ENCODE measurements at regions not wholly inside any gene's neighbourhood (a gene's known extent, or its start where the extent isn't known, plus 50 kb on each side); places are given as distances from the start of the nearest gene placed in this dataset.

- DNase-seq (ENCODE audit: low read depth): no peak
Observed at GRCh38 chr3:77976079-77976478, 936.2 kb downstream of the ROBO2 start.

DNA sequence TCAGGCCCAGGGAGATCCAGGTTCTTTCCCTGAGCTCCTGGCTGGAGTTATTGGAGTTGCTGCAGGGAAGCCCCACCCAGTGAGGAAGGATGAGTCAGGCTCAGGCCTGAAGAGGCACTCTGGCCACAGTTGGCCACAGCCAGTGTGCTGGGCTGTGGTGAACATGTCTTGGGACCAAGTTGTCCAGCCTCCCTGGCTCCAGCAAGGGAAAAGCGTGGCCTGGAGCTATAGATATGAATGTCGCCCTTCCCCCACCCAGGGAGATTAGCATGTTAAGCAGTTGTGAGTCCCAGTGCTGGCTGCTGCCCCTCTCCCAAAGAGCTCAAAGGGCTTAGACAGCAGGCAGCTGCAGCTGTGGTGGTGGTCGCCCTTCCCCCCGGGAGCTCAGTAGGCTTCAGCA lies 963.2 kb downstream of the ROBO2 start:
- no peak for DNase-seq (ENCODE audit: low read depth)

DNA sequence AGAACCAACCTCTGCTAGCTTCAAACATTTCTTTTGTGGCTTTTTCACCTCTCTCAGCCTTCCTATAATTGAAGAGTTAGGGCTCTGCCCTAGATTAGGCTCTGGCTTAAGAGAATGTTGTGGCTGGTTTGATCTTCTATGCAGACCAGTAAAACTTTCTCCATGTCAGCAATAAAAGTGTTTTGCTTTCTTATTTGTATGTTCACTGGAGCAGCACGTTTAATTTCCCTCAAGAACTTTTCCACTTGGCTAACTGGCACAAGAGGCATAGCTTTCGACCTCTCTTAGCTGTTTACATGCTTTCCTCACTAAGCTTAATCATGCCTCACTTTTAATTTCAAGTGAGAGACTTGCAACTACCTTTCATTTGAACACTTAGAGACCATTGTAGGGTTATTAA lies 964.7 kb downstream of the ROBO2 start:
- no peak for DNase-seq (ENCODE audit: low read depth)

DNA sequence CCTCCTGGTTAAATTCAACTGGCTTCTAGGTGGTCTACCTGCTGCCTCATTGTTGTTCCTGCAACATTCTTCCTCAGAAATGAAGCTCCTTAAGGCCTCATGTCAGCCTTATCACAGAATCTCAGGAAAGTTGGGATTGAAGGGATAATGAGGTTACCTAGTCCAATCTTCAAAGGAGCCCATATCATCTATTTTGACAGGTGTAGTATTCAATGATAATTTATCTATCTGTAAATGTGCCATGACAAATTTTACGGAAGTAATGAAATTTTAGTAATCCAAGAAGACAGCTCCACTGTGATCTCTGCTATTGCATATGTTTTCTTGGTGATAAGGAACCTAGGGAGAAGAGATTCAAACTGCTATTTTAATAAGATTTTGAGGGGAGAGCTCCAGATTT lies 973.8 kb downstream of the ROBO2 start:
- DNase-seq (ENCODE audit: low read depth): no peak

- no peak for DNase-seq (ENCODE audit: low read depth)
Observed at GRCh38 chr3:78015856-78016255, 976.0 kb downstream of the ROBO2 start.

GRCh38 chr3:78021710-78022109 lies 981.8 kb downstream of the ROBO2 start:
- no peak for DNase-seq (ENCODE audit: low read depth)

DNA sequence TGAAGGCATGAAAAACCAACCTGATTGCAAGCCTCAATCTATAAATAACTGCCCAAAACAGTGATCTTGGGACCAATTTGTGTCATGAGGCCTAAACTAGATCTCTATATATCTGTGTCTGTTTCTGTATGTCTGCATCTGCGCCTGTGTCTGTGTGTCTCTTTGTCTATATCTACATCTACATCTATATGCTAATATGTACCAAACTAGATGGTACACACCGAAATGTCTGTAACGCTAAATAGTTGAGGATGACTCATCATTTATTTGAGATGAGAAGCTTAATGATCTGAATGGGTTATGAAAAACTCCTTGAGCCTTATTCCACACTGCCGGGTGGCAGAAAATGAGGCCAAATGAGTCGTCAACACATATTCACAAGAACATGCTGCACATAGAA lies 982.3 kb downstream of the ROBO2 start:
- no peak for DNase-seq (ENCODE audit: low read depth)

GRCh38 chr3:78023257-78023656 lies 983.4 kb downstream of the ROBO2 start:
- DNase-seq (ENCODE audit: low read depth): no peak

DNA sequence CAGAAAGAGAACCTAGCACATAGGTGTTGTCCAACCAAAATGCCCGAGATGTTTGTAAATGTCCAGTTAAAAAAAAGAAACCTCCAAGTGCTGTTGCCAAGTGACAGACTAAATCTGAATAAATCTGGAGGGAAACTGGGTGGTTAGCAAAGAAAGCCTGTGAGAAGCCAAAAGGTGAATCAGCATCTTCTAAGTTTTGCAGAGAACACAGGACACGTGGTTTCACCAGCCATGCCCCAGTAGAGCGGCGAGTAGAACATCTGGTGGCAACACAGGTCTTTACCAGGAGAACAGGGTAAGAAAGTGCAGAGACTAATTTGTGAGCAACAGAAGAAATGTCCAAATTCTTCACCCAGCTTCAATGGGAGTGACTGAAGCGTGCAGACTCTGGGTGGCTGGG lies 986.0 kb downstream of the ROBO2 start:
- DNase-seq (ENCODE audit: low read depth): no peak

- DNase-seq (ENCODE audit: low read depth): peak; percentile 40
Observed at GRCh38 chr3:78026318-78026828, 986.5 kb downstream of the ROBO2 start.

GRCh38 chr3:78029775-78030174 lies 989.9 kb downstream of the ROBO2 start:
- DNase-seq (ENCODE audit: low read depth): no peak

DNA sequence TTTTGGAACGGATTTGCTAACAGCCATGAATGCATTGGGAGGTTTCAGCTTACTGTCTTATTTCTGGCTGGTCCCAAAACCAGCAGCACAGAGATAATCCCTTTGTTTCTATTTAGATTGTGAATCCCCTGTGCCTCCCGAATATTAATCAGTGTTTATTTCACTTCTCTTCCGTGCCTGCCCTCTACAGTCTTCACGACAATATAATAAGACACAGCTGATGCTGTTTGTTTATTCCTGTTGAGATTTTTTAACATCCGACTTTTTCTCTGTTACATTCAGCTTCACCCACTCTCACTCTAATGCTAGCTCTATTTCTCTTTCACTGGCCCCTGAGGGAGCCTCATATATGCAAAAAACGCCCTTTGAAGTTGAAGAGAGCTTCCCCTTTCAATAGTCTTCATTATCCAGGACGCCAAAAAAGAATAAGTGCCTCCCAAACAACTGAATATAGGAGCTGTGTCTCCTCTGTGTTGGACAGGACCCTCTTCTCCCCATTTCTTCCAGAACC lies 995.3 kb downstream of the ROBO2 start:
- peak; percentile 68 for DNase-seq (ENCODE audit: low read depth)

DNA sequence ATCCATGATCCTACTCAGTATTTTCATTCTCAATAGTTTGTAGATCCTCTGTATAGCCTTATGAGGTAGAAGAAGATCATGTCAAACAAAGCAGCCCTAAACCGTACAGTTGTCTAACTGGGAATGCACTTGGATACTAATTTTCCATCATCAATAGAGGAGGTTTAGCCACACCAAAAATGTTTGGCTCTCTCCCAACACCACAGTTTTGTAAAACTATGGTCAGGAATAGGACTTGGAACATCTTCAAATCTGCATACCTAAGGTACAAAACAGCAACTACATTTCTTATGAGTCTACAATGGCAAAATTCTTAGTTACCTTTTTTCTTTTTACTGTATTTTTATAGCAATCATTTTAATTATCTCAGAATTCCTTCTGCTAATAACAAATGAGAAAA lies 1001.6 kb downstream of the ROBO2 start:
- DNase-seq (ENCODE audit: low read depth): no peak

- DNase-seq (ENCODE audit: low read depth): no peak
Observed at GRCh38 chr3:78046566-78046965, 1006.7 kb downstream of the ROBO2 start.

DNA sequence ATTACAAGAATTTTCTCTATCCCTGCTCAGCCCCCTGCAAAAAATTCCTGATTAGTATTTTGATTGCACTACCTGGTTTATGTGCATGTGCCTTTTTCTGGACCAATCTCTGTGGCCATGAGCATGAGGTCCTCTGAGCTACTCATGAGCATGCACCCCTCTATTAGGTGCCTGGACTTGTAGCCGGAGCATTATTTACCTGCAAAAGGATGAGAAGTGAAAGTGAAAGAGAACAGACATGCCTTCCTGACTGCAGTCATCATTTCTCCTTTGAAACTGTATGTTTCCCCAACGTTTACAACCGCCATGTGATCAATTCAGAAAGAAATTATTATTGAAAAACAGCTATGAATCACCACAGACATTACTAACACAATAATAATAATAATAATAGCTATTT lies 1008.8 kb downstream of the ROBO2 start:
- DNase-seq (ENCODE audit: low read depth): no peak

GRCh38 chr3:78049521-78049920 lies 1009.6 kb downstream of the ROBO2 start:
- DNase-seq (ENCODE audit: low read depth): no peak

- no peak for DNase-seq (ENCODE audit: low read depth)
Observed at GRCh38 chr3:78050276-78051065, 1010.6 kb downstream of the ROBO2 start.

- no peak for DNase-seq (ENCODE audit: low read depth)
Observed at GRCh38 chr3:78052746-78053145, 1012.8 kb downstream of the ROBO2 start.

DNA sequence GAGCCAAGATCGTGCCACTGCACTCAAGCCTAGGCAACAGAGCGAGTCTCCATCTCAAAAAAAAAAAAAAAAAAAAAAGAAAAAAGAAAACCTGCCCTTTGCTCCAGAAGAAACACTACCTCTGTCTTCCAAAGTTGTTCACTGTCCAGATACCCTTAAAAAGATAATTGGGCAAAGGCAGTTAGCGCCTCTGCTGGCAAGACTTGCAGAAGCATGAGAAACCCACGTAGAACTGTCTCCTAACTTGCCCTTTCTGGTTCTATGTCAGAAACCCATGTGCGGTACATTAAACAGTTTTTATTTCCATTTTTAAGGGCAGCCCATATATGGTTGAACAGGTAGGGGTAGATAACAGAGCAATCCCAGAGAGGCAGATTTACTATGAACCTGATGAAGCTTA lies 1026.4 kb downstream of the ROBO2 start:
- DNase-seq (ENCODE audit: low read depth): no peak

DNA sequence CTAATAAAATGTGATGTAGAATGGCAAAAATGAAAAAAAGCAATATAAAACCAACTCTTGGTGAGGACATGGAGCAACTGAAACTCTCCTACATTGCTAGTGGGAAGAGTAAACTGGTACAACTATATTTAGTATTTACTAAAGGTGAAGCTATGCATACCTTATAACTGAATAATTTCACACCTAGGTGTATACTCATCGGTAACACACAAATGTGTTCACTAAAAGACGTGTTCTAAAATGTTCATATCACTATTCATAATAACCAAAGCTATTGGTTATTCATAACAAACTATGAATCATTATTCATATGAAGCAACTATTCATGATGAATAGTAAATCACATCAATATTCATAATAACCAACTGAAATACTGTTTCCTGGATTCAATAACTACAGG lies 1030.3 kb downstream of the ROBO2 start:
- DNase-seq (ENCODE audit: low read depth): no peak

DNA sequence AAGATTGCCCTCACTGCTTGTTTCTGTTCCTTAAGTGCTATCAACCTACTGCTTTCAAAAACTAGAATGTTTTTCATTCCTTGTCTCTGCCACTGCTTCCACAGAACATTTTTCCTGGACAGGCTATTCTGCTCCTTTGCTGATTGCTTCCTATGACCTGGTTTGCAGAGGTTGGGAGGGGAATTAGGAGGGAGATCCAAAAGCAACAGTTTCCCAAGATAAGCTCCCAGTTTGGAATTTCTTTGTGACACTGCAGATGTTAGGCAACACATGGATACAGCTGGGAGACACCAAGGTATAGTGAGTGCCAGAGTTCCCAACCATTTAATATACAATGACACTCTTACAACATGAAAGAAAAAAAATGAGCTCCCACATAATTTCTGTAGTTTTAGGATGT lies 1036.5 kb downstream of the ROBO2 start:
- no peak for DNase-seq (ENCODE audit: low read depth)

- no peak for DNase-seq (ENCODE audit: low read depth)
Observed at GRCh38 chr3:78077178-78077577, 1037.3 kb downstream of the ROBO2 start.

DNA sequence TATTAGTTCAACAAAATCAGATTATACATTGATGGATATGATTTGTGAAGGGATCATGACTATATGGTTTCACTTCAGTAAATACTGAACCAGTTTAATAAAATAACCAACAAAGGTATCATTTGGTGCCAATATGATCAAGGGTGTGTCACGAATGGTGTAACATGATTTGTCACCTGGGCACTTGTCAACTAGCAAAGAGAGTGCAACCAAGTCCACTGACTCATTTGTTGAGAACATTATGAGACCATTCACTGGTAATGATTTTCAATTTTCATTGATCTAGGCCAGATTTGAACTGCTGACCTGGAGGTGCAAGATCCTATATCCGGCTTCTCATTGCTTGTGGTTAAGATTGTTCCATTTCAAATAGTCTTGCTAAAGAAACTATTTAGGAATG lies 1037.9 kb downstream of the ROBO2 start:
- no peak for DNase-seq (ENCODE audit: low read depth)

DNA sequence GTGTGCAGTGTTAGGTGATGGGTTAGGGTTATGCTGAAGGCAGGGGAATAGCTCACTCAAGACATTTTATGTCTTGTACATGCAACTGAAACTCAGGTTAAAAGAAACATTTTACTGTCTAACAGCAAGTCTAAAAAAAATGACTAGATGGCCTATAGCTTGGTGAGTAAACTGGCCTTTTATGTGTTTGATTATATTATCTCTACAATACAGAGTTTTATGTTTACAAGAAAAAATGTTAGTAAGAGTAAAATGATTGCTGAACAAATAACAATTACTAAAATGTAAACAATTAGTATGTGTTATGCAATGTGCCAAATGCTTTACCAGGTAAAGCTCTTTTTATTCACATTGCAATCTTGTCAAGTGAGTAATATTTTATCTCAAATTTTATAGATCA lies 1039.6 kb downstream of the ROBO2 start:
- no peak for DNase-seq (ENCODE audit: low read depth)

Measured in fibroblast of gingiva (primary cell).